Left ventricle myocardium inferior (tissue), 1 donor: ENCODE measurements at regions not wholly inside any gene's neighbourhood (a gene's known extent, or its start where the extent isn't known, plus 50 kb on each side); places are given as distances from the start of the nearest gene placed in this dataset.
A peak's percentile ranks its signal among the peaks of the same experiment; 100 is the strongest.

Source experiments
- DNase-seq: peaks from one replicate; pipeline ENCODE4 v3.0.0-alpha.2; 2020
- H3K27ac ChIP-seq: fragments of 200-600 bp; replicated peaks from 2 replicates; pipeline ENCODE4 v1.8.0; 2021
- H3K27me3 ChIP-seq: fragments of 200-600 bp; 2 replicates; pipeline ENCODE4 v1.8.0; 2021; ENCODE audit warnings: low read depth
- H3K36me3 ChIP-seq: fragments of 200-600 bp; 2 replicates; pipeline ENCODE4 v1.8.0; 2021
- H3K4me1 ChIP-seq: fragments of 200-600 bp; 2 replicates; pipeline ENCODE4 v1.8.0; 2021
- H3K4me3 ChIP-seq: fragments of 200-600 bp; 2 replicates; pipeline ENCODE4 v1.8.0; 2021; ENCODE audit warnings: mild to moderate bottlenecking, moderate library complexity
- H3K9me3 ChIP-seq: fragments of 200-600 bp; replicated peaks from 2 replicates; pipeline ENCODE4 v1.8.0; 2021
- intact Hi-C: fragments of 100-400 bp; cut with micrococcal nuclease; formaldehyde crosslinking; loops from one replicate; pipeline ENCODE4 v1.11.0; 2022
- TF ChIP-seq, protein P1 (sequence below): fragments of 200-600 bp; IDR thresholded peaks from 2 replicates; pipeline ENCODE4 v1.8.0; 2021; ENCODE audit warnings: antibody characterized with exemption, mild to moderate bottlenecking, borderline replicate concordance
- donor health status: DM: no; HTN: yes; CAD: no; lungs with severe emphysema.

DNA sequence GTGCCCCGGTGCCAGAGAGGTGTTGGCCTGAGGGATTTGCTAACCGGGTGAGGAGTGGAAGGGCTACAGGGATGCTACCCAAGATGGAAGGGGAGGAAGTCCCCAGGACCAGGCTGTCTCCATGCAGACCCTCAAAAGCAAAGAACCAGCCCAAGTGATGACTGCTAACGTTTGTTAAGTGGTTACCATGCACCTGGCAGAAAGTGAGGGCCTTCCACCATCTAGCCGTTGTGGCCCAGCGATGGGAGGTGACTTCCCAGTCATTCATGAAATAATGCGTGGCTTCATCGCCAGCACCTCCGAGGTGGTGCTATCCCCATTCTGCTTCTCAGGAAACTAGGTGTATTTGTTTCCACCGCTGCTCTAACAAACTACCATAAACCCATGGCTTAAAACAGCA, 86.8 kb upstream of the LANCL2 start:
- Histone ChIP-seq H3K27me3 (peaks cover 6% of the 10 kb centered on the region), H3K9me3 (no peaks in the 10 kb centered on the region), H3K4me1 (no peaks in the 10 kb centered on the region), H3K27ac (no peak overlapping the region), H3K4me3 (no peak overlapping the region), H3K36me3 (no peaks in the 10 kb centered on the region)
- intact Hi-C loops: no loop called here
- DNase-seq: no peak
- TF ChIP-seq, protein P1, sequence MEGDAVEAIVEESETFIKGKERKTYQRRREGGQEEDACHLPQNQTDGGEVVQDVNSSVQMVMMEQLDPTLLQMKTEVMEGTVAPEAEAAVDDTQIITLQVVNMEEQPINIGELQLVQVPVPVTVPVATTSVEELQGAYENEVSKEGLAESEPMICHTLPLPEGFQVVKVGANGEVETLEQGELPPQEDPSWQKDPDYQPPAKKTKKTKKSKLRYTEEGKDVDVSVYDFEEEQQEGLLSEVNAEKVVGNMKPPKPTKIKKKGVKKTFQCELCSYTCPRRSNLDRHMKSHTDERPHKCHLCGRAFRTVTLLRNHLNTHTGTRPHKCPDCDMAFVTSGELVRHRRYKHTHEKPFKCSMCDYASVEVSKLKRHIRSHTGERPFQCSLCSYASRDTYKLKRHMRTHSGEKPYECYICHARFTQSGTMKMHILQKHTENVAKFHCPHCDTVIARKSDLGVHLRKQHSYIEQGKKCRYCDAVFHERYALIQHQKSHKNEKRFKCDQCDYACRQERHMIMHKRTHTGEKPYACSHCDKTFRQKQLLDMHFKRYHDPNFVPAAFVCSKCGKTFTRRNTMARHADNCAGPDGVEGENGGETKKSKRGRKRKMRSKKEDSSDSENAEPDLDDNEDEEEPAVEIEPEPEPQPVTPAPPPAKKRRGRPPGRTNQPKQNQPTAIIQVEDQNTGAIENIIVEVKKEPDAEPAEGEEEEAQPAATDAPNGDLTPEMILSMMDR: no peak

DNA sequence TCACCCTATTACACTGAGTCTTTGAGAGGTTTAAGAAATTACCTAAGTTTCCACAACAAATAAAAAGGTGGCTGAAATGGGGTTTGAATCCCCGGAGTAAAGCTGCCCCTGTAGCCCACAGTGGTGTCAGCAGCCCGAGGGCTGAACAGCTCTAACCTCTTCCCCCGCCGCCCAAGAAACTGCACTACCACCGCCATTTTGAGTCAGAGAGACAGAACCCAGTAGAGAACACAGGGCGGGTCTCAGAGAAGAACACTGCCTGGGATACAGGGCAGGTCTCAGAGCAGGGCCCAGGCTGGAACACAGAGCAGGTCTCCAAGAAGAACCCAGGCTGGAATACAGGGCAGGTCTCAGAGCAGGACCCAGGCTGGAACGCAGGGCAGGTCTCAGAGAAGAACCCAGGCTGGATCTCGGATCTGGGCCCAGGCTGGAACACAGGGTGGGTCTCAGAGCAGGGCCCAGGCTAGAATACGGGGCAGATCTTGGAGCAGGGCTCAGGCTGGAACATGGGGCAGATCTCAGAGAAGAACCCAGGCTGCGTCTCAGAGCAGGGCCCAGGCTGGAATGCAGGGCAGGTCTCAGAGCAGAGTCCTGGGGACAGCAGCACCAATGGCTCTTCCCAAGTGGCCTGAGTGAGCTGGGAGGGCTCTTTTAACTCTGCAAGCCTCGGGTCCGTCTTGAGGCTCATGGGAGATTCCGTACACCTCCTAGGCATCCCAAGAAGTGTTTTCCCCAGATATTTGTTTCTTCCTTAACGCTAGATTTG, 85.9 kb upstream of the LANCL2 start:
- TF ChIP-seq, protein P1: no peak
- intact Hi-C loops: no loop called here
- no peak for DNase-seq
- Histone ChIP-seq H3K27me3 (peaks cover 6% of the 10 kb centered on the region), H3K27ac (no peak overlapping the region), H3K4me3 (no peak overlapping the region), H3K4me1 (no peaks in the 10 kb centered on the region), H3K9me3 (no peaks in the 10 kb centered on the region), H3K36me3 (no peaks in the 10 kb centered on the region)

DNA sequence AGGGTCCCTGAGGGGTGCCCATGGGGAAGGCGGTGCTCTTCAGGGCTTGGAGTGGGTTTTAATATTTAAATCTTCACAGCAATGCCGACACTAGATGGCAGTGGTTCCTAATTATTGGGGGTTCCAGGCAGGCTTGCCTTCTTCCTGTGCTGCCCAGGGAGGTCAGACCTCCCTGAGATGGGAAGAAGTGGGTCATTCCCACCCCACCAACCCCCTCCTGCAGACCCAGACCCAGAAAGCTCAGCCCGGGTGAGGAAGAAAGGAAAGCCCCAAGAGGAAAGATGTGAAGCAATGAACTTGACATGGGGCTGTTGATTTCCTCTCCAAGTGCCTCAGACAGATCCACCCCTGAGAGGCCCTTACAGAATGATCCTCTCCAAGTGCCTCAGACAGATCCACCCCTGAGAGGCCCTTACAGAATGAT, 85.1 kb upstream of the LANCL2 start:
- intact Hi-C loops: loop anchor here (2.0 kb wide), 1 partner anchor 135 kb away; no protein-coding TSS in a partner anchor
- Histone ChIP-seq H3K27ac (no peak overlapping the region), H3K4me3 (no peak overlapping the region), H3K4me1 (no peaks in the 10 kb centered on the region), H3K27me3 (peaks cover 10% of the 10 kb centered on the region), H3K9me3 (no peaks in the 10 kb centered on the region), H3K36me3 (no peaks in the 10 kb centered on the region)
- TF ChIP-seq, protein P1: peak; percentile 69
- DNase-seq: peak; percentile 24

DNA sequence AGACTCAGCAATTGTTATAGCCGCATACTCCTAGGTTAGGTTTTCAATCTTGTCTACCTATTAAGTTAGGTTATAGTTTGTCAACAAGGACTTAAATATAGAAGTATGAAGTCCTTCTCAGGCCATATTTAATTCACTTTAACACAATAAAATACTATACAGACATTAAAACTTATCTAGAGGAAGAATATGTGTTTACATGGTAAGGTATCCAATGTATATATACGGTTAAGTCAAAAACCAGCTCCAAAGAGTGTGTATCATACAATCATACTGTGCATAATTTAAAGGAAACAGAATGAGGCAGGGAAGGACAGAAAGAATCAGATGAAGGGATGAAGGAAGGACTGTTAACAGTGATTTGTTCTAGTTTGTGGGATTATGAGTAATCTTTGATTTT, 79.5 kb upstream of the LANCL2 start:
- H3K4me3 ChIP-seq: no peak overlapping the region
- no peak overlapping the region for H3K27ac ChIP-seq
- H3K4me1 ChIP-seq: no peaks in the 10 kb centered on the region
- TF ChIP-seq, protein P1: no peak
- peaks cover 5% of the 10 kb centered on the region for H3K27me3 ChIP-seq
- H3K9me3 ChIP-seq: no peaks in the 10 kb centered on the region
- no peaks in the 10 kb centered on the region for H3K36me3 ChIP-seq
- no peak for DNase-seq
- intact Hi-C loops: no loop called here

DNA sequence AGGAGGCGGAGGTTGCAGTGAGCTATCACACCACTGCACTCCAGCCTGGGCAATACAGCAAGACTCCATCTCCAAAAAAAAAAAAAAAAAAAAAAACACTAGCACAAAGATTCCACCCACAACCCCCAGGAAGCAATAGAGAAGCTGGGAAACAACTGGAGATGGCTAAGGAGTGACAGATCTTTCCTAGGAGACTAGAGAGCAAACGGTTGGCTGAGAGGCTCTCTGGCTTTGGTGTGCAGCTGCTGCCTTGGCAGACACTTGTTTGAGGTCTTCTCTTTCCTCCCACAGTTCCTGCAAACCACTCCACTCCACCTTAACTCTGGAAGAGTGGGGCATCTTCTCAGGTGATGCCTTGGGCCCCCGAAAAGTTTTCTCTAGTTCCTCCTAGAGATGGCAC, 78.5 kb upstream of the LANCL2 start:
- no peaks in the 10 kb centered on the region for H3K36me3 ChIP-seq
- no peak overlapping the region for H3K4me3 ChIP-seq
- H3K4me1 ChIP-seq: no peaks in the 10 kb centered on the region
- peaks cover 8% of the 10 kb centered on the region for H3K27me3 ChIP-seq
- DNase-seq: no peak
- TF ChIP-seq, protein P1: no peak
- intact Hi-C loops: no loop called here
- no peak overlapping the region for H3K27ac ChIP-seq
- no peaks in the 10 kb centered on the region for H3K9me3 ChIP-seq
